C4-2B (cell line): ENCODE measurements at regions not wholly inside any gene's neighbourhood (a gene's known extent, or its start where the extent isn't known, plus 50 kb on each side); places are given as distances from the start of the nearest gene placed in this dataset.

Source experiments
- H3K27ac ChIP-seq: fragments of 450-650 bp; 2 replicates; pipeline ENCODE4 v1.5.1; 2017
- CTCF ChIP-seq: fragments of 450-650 bp; conservative IDR thresholded peaks from 2 replicates; pipeline ENCODE4 v1.5.1; 2017; ENCODE audit warnings: mild to moderate bottlenecking
- ZFX ChIP-seq: fragments of 450-650 bp; IDR thresholded peaks from 2 replicates; pipeline ENCODE4 v1.6.1; 2017

DNA sequence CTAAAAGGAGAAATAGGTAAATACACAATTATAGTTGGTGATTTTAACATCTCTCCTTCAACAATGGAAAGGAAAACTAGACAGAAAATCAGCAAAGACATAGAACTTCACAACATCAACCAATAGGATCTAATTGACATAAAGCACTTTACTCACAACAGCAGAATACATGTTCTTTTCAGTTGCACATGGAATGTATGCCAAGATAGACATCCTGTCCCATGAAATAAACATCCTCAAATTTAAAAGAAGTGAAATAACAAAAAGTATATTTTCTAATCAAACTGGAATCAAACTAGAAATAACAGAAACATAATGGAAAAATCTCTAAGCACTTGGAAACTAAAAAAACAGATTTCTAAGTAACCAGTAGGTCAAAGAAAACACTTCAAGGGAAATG lies 296.2 kb upstream of the RGS6 start:
- no peak overlapping the region for H3K27ac ChIP-seq
- TF ChIP-seq CTCF (no peak), ZFX (no peak)

- no peak overlapping the region for H3K27ac ChIP-seq
Observed at GRCh38 chr14:71636820-71637471, 295.3 kb upstream of the RGS6 start.

DNA sequence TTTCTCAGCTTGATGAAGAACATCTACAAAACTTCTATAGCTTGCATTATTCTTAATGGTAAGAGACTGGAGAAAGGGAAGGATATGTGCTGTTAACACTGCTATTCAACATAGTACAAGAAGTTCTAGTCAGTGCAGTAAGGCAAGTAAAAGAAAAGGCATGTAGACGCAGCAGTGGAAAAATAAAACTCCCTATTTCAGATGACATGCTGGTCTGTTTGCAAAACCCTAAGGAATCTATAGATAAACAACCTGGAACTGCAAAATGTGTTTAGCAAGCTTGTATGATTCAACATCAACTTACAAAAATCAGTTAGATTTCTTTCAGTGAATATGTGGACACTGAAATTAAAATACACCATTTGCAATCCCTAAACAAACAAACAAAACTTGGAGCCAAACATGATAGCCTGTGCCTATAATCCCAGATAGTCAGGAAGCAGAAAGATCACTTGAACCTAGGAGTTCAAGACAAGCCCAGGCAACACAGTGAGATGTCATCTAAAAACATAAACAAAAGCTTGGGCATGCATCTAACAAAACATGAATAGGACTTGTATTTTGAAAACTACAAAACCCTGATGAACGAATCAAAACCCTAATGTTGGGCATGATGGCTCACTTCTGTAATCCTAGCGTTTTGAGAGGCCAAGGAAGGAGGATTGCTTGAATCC lies 293.6 kb upstream of the RGS6 start:
- no peak overlapping the region for H3K27ac ChIP-seq
- TF ChIP-seq ZFX (no peak), CTCF (no peak)

More at GRCh38 chr14:71636820-71637471, 295.3 kb upstream of the RGS6 start:
- no peak for TF ChIP-seq ZFX
- TF ChIP-seq CTCF, result no peak

DNA sequence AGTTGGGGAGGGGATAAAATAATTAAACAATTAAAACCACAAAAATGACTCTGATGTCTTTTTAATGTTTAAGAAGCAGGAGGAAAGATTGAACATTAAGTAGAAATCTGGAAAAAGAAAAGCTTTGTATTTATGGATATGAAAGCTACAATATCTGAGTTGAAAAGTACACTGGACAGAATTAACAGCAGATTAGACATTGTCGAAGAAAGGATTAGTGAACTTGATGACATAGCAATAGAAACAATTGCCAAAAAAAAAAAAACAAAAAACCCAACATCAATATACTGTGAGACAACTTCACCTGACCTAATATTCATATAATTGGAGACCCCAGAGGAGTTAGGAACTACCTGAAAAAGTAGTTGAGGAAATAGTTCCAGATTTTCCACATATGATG lies 289.5 kb upstream of the RGS6 start:
- H3K27ac ChIP-seq, result no peak overlapping the region
- TF ChIP-seq CTCF (no peak), ZFX (no peak)

DNA sequence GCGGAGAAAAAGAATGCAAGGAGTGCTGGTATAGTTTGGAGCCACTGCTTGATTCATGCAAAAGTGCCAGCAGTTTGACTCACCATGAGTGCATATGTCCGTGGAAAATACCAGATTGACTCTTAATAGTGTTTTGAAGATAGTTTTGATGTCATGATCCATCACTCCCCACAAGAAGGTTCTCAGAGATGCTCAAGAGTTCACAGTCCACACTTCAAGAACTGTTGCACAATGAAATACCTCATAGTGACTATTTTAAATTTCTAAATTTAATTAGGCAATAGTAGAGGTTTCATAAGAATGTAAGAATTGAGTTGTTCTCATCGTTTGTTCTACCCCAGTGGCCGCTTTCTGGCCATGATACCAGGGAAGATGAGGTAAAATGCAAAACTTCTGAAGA lies 286.6 kb upstream of the RGS6 start:
- TF ChIP-seq CTCF (no peak), ZFX (no peak)
- H3K27ac ChIP-seq, result no peak overlapping the region

- no peak for TF ChIP-seq CTCF
- TF ChIP-seq ZFX, result no peak
- no peak overlapping the region for H3K27ac ChIP-seq
Observed at GRCh38 chr14:71646518-71646917, 285.7 kb upstream of the RGS6 start.

DNA sequence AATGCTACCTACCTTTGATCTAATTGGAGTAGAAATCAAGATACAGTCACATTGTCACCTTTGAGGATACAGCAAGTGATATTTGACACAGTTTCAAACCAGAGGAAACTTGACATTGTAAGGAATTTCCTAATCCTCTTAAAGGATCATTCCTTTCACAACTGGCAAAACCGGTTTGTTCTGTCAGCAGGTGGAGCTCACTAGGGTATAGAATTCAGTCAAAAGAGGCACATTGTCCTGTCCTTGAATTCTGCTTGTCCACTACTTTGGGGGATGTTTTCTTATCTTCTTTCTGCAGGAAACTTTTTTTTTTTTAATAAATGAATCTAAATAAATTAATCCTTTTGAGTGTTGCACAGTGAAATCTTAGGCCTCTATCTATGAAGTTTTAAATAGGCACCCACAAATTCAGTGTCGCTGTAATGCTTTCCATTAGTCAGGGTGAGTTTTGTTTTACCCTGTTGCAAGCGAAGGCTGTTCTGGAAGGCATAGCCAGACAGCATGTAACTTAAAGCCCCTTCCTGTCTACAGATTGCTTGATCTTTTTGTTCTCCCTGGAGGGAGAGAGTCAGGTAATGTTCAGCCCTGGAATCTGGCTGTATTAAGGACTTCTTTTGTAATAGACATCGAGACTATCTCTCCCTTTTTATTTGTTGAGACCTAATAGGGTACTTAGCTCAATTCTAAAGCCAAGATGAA lies 285.0 kb upstream of the RGS6 start:
- TF ChIP-seq ZFX (no peak), CTCF (no peak)
- H3K27ac ChIP-seq, result no peak overlapping the region
